ENCODE measurements at regions not wholly inside any gene's neighbourhood (a gene's known extent, or its start where the extent isn't known, plus 50 kb on each side); places are given as distances from the start of the nearest gene placed in this dataset.

GRCh38 chr2:200252265-200253067 is 54.0 kb upstream of the SPATS2L start:
- in situ Hi-C loops (cut with HindIII; ENCODE audit: low pct_unique_long_range_greater_than_20kb, low sequenced_read_pairs) (no loop called here), intact Hi-C loops (cut with micrococcal nuclease; ENCODE audit: unreplicated experiment) (no loop called here)
- no peak for ATAC-seq
- no peak for TF ChIP-seq POLR2AphosphoS5 (IDR thresholded peaks at IDR 0.05; ENCODE audit: low read depth, low read length)
- no peak for TF ChIP-seq SIN3A (IDR thresholded peaks at IDR 0.05; ENCODE audit: borderline replicate concordance, insufficient read depth, low read depth, low read length)
- no peak for TF ChIP-seq TCF7L2 (IDR thresholded peaks at IDR 0.05; ENCODE audit: low read depth, low read length)
- TF ChIP-seq CTCF (IDR thresholded peaks at IDR 0.05) = no peak
- TF ChIP-seq REST (IDR thresholded peaks at IDR 0.05; ENCODE audit: insufficient read depth in 1 of 2, low read depth in 2 of 2, low read length in 1 of 2) = no peak
- no TSS peak for BruUV-seq (replicated peaks)
- H3K4me3 ChIP-seq (ENCODE audit: low read depth in 2 of 2, low read length in 2 of 2) = no peak overlapping the region
- POLR2A ChIA-PET = no interaction called here
- no peaks in the 10 kb centered on the region for H3K9me3 ChIP-seq (ENCODE audit: control insufficient read depth, insufficient read depth, low read depth, low read length)
- no peak for DNase-seq (ENCODE audit: low read depth, low spot score)
- no peak overlapping the region for H3K27ac ChIP-seq (ENCODE audit: low read length)
- CTCF ChIA-PET = no interaction called here
- H3K4me1 ChIP-seq (ENCODE audit: control insufficient read depth, insufficient read depth, low read length) = no peaks in the 10 kb centered on the region
- no peaks in the 10 kb centered on the region for H3K27me3 ChIP-seq (ENCODE audit: control insufficient read depth, insufficient read depth, low read length)
- no peaks in the 10 kb centered on the region for H3K36me3 ChIP-seq (ENCODE audit: control insufficient read depth, insufficient read depth, low read length)

- no peak for TF ChIP-seq POLR2AphosphoS5 (IDR thresholded peaks at IDR 0.05; ENCODE audit: low read depth, low read length)
- TF ChIP-seq REST (IDR thresholded peaks at IDR 0.05; ENCODE audit: insufficient read depth in 1 of 2, low read depth in 2 of 2, low read length in 1 of 2) = no peak
- TF ChIP-seq TCF7L2 (IDR thresholded peaks at IDR 0.05; ENCODE audit: low read depth, low read length) = no peak
- TF ChIP-seq SIN3A (IDR thresholded peaks at IDR 0.05; ENCODE audit: borderline replicate concordance, insufficient read depth, low read depth, low read length) = no peak
- no peak for TF ChIP-seq CTCF (IDR thresholded peaks at IDR 0.05)
- no peaks in the 10 kb centered on the region for H3K4me1 ChIP-seq (ENCODE audit: control insufficient read depth, insufficient read depth, low read length)
- ChIA-PET CTCF (interaction anchor here (0.6 kb wide), 1 partner anchor 11 kb away, joined by 3 read pairs; no protein-coding TSS in a partner anchor), POLR2A (no interaction called here)
- in situ Hi-C loops (cut with HindIII; ENCODE audit: low pct_unique_long_range_greater_than_20kb, low sequenced_read_pairs) (no loop called here), intact Hi-C loops (cut with micrococcal nuclease; ENCODE audit: unreplicated experiment) (no loop called here)
- no TSS peak for BruUV-seq (replicated peaks)
- H3K36me3 ChIP-seq (ENCODE audit: control insufficient read depth, insufficient read depth, low read length) = no peaks in the 10 kb centered on the region
- no peak overlapping the region for H3K27ac ChIP-seq (ENCODE audit: low read length)
- no peaks in the 10 kb centered on the region for H3K9me3 ChIP-seq (ENCODE audit: control insufficient read depth, insufficient read depth, low read depth, low read length)
- DNase-seq (ENCODE audit: low read depth, low spot score) (no peak), ATAC-seq (peak; percentile 65; the same call in 1 of the 2 replicates)
- no peaks in the 10 kb centered on the region for H3K27me3 ChIP-seq (ENCODE audit: control insufficient read depth, insufficient read depth, low read length)
- H3K4me3 ChIP-seq (ENCODE audit: low read depth in 2 of 2, low read length in 2 of 2) = no peak overlapping the region
These were observed 52.9 kb upstream of the SPATS2L start for GRCh38 chr2:200253639-200254038.
